T-helper 2 cell (primary cell): ENCODE measurements at regions not wholly inside any gene's neighbourhood (a gene's known extent, or its start where the extent isn't known, plus 50 kb on each side); places are given as distances from the start of the nearest gene placed in this dataset.

Experiments
- DNase-seq, 5 experiments: peaks; one replicate each; pipeline versions ENCODE4 v3.0.0 to v3.0.0-alpha.2; 2012 to 2022

GRCh38 chr3:194805546-194805945 lies 119.9 kb downstream of the FAM43A start:
- DNase-seq = no peak

GRCh38 chr3:194806991-194807630 lies 121.4 kb downstream of the FAM43A start:
- DNase-seq = no peak

GRCh38 chr3:194808640-194809097 lies 123.0 kb downstream of the FAM43A start:
- DNase-seq = no peak

DNA sequence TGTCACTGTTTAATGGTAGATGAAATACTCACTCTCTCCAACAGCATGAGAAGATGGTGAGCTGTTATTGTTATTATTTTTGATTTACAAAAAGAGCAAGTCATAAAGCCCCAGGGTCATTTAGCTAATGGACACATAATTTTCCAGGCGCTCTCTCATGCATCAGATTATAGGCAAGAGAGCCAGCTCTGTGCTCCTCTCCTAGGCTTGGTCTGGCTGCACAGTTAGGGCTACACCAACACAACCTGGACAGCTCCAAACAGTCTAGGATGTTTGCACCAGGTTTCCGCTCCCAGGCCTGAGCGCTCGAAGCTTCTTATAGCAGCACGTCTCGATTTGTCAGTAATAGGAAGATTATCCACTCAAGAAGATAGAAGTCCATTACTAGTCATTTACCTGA lies 123.7 kb downstream of the FAM43A start:
- no peak for DNase-seq

- DNase-seq = no peak
Measured at GRCh38 chr3:194810076-194810475, 124.4 kb downstream of the FAM43A start.

GRCh38 chr3:194811118-194811517 lies 125.4 kb downstream of the FAM43A start:
- no peak for DNase-seq

DNA sequence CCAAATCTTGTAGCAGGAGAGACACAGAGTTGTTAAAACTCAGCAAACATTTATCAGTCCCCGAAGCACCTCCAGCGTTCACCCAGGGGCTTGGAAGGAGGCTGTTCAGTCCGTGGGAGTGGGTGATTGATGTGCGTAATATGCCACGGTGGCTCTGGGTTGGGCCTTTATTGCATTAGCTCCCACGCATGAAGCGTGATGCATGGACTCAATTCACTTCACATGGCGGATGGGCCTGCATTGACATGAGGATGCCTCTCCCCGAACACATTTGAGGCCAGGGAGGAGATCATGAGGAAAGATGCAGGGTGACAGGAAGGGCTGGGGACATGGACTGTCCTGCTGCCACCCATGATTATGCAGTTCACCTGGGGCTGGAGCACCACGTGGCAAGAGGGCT lies 126.5 kb downstream of the FAM43A start:
- no peak for DNase-seq

- no peak for DNase-seq
Measured at GRCh38 chr3:194814878-194815357, 129.2 kb downstream of the FAM43A start.

DNA sequence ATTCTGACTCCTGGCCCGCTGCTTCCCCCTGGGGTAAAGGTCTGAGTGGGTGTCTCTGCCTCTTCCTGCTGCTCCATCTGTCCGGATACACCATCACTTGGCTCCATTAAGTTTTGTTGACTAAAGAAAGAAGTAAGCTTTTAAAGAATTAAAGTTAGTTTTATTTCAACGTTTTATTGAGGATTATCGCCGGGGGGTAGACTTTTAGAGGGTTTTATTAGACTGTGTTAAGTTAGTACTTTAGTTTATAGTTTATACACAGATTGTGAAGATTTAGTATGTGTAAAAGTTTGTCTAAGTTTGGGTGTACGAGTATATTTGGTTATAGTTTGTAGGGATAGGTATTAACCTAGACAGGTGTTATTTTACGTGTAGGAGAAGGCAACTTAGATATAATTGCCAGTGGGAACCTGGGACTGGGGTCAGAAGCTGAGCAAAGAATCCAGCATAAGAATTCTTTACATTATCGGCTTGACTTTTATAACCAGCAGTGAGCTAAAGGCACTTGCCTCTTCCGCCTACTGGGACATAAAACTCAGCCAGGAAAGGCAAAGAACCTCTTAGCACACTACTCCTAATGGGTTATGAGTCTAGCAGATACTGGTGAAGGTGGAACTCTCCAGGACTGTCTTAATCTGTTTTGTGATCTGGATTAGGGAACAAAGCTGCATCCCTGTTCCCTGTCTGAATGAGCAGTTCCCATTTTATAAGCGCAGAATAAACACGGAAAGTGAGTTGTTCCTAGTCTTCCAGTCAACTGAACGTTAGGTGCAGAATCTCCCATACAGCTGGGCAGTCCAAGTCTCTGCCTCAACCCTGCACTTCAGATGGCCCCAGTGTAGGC lies 131.3 kb downstream of the FAM43A start:
- no peak for DNase-seq

- no peak for DNase-seq
Measured at GRCh38 chr3:194817592-194817930, 131.9 kb downstream of the FAM43A start.

DNA sequence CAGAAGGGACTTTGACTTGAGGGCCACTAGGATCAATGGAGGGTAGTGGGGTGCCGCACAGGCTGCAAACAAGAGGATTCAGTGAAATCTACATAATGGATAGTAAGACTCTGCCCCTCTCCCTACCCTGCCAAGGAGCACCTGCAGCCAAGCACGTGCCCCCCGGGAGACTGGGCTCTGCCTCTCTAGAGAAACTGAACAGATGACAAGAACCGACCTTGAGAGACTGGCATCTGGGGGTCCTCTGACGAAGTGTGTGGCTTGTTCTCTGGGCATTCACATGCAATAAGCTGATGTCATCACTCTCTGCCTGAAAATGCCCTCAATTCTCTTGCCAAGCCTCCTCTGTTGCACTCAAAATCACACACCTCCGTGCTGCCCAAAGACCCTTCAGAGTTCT lies 132.3 kb downstream of the FAM43A start:
- no peak for DNase-seq

DNA sequence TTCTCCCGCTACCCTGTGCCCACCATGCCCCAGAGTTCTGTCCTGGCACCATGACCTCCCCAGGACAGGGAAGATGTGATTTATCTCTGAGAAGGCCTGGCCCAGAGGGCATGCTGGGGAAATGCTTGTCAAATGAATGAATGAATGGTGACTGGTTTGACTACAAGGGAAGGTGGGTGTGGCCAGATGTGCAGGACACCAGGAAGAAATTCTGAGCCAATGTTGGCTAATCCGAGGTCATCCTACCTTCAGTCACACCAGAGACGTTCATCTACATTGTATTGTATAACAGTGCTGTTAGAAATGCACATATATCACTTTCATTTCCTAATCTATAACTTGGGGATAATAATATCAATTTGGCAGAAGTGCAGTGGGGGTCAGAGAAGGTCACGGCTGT lies 138.4 kb downstream of the FAM43A start:
- DNase-seq = no peak

- no peak for DNase-seq
Measured at GRCh38 chr3:194824701-194825111, 139.0 kb downstream of the FAM43A start.

- DNase-seq = no peak
Measured at GRCh38 chr3:194826594-194826993, 140.9 kb downstream of the FAM43A start.

DNA sequence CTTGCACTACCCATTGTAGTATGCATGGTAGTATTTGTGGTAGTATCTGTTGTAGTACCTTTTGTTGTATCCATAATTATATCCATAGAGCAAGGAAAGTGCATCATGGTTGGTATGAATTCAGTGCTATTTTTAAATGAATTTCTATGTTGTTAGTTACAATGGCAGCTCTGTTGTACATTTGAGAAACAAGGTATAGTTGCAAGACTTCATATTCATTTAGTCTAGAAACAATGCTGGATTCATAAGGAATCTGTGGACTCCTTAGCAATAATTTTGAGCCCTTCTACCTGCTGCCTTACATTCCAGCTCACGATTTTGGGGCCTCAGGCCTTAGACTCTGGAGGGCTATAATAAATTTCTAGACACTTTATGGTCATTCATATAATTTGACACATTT lies 141.8 kb downstream of the FAM43A start:
- DNase-seq = no peak

DNA sequence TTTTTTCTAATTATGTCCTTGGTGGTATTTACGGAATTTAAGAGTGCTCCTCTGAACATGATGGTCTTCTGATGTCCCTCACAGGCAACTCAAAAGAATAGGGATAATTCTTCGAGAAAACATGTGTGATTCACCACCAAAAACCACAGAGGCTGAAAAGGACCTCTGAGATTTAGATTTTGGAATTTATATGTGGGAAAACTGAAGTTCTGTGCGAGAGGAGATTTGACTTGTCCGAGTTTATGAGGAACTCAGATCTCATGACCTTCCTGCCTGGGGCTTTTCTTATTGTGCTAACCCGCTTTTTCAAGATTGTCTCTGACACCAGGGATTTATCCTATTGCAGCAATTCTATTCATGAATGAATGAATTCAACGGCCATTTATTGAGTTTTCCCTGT lies 142.4 kb downstream of the FAM43A start:
- DNase-seq = no peak

GRCh38 chr3:194828926-194829325 lies 143.2 kb downstream of the FAM43A start:
- DNase-seq = no peak

GRCh38 chr3:194830401-194830800 lies 144.7 kb downstream of the FAM43A start:
- DNase-seq = no peak

DNA sequence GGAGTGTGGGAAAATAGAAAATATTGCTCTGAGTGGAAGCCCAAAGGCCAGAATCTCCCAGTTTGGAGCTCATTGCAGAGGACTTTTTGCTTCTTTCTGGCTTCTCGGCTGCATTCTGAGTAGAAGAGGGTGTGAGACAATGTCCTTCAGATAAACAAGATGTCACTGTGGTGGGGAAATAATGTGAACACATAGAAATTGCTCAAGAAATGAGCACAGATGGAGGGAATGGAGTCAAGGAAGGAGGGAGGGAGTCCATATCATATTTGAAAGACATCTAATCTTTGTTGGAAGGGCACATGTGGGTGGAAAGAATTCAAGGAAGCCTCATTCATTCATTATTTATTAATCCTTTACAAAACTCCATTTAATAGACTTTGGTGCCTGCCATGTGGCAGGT lies 145.3 kb downstream of the FAM43A start:
- DNase-seq = no peak

DNA sequence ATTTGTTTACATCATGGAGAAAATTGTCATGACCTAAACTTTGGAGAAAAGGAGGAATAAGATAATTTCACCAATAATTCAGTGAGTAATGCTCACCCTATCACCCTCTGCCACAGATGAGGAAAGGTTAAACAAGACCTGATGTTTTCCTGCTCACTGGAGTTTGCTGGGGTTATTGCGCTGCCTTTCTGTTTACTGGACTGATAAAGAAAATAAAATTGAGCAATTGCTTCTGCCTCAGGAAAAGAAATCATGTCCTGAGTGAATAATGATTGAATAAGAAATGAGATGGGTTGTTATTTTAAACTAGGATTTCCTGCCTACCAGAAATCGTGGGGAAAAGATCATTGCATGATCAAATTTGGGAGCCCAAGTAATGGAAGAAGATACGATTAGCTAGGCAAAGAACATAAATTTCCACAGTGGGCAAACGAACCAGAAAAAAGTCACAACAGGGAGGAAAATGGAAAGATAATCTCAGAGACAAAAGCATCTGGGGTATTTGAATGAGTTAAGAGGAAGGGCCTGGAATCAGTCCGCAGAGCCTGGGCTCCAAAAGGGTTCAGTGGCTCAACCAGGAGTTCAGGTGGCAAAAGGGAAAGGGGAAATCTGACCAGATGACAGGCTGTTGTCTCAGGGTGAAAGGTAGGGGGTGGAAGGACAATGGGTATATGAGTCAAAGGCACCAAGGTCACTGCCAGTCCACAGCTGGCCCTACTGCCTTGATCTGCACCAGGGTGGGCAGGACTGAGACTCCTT lies 146.8 kb downstream of the FAM43A start:
- no peak for DNase-seq

DNA sequence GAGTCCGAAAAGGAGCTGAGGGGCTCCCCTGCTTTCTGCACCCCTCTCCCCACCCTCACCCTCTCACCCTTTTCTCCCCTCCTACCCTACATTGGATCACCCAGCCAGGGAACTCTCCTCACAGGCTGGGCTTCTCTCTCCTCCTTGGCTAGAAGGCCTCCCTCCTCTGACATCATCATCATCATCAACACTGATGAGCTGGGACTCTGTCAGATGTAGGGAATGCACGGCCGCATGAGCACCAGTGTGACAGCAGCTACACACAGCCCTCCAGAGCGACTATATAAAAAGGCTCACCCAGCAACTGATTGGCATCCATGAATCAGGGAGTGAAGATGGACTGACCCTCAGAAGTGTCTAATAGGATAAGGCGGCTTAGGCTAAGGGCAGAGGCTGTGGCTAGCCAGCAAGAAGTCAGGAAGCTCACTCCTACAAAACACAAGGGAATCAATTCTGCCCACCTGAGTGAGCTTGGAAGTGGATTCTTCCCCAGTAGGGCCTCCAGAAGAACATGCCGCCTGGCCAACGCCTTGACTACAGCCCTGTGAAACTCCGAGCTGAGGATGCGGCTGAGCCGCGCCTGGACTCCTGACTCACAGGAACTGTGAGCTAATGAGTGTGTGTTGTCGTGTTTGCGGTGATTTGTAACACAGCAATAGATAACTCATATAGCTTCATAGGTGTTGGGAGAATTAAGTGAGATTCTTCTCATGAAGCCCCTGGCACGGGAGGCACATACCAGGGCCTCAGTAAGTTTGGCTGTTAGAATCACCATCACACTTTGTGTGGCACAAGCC lies 147.6 kb downstream of the FAM43A start:
- no peak for DNase-seq

GRCh38 chr3:194836661-194837060 lies 151.0 kb downstream of the FAM43A start:
- no peak for DNase-seq
